CD1c-positive myeloid dendritic cell (primary cell): ENCODE measurements at regions not wholly inside any gene's neighbourhood (a gene's known extent, or its start where the extent isn't known, plus 50 kb on each side); places are given as distances from the start of the nearest gene placed in this dataset.
"Not testable (repeated sequence)": the region's sequence is repeated elsewhere in the genome, so short reads cannot be mapped to it uniquely, and the experiment has no call there.

ENCODE experiments used
- DNase-seq: peaks from one replicate; pipeline ENCODE4 v3.0.0-alpha.2; 2016; ENCODE audit errors: extremely low spot score

DNA sequence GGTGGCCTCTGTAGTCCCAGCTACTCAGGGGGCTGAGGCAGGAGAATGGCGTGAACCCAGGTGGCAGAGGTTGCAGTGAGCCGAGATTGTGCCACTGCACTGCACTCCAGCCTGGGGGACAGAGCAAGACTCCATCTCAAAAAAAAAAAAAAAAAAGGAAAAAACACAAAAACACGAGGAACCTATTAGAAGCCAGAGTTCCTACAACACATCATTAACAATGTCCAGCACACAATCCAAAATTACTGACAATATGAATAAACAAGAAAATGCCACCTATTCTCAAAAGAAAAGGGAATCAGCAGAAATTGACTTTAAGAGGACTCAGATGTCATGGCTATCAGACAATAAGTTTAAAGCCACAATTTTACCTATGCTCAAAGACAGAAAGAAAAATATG is 57.3 kb upstream of the HS3ST3A1 start:
- not testable (repeated sequence) for DNase-seq

GRCh38 chr17:13665872-13666635 is 64.3 kb upstream of the HS3ST3A1 start:
- DNase-seq, result no peak

DNA sequence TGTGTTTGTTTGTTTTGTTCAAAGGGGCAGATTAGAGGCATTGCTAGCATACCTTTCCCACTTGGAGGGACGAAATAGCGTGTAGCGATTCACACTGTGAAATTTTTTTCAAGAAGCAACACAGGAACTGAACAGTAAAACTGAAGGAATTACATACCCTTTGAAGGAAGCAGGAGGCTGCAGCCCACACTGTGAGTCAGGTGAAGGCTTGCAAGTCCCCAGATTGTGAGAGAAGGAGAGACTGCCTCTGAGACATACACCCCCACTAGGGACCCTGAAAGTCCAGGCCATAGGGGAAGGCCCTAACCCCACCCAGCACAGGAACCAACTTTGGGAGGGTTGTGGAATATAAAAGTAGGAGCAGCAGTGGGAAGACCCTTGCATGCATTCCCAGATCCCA is 69.6 kb upstream of the HS3ST3A1 start:
- no peak for DNase-seq

DNA sequence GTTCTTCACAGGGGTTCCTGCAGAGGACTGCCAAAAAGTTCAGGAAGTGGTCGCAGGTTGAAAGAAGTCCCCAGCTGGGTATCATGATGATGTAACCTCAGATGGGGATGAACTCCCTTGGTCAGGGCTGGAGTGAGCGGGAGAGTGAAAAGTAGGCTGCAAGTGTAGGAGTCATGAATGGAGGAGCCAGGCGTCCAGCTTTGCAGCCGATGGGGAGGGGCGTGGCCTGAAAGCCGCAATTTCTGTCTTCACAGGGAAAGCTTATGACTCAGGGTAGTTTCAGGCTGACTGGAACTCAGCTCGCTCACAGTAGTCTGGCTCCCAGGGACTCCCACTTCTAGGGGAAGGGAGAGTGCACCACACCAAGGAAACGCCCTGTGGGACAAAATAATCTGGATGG is 70.0 kb upstream of the HS3ST3A1 start:
- DNase-seq, result no peak

- DNase-seq, result no peak
Observed at GRCh38 chr17:13678361-13678760, 76.6 kb upstream of the HS3ST3A1 start.

- no peak for DNase-seq
Observed at GRCh38 chr17:13678841-13679240, 77.1 kb upstream of the HS3ST3A1 start.

DNA sequence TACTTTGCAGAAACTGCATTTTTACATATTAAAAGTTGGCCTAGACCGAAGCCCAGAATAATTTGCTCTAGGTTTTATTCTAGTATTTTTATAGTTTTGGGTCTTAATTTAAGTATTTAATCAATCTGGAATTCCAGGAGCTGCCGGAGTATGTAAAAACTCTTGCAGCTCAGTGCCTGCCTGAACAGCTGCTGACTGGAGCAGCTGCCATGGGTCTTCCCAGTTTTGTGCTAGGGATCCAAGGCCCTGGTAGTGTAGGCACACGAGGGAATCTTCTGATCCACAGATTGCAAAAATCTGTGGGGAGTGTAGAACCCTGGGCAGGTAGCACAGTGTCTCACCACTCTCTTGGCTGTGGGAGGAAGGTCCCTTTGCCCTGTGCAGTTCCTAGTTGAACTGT is 87.0 kb upstream of the HS3ST3A1 start:
- DNase-seq, result no peak

DNA sequence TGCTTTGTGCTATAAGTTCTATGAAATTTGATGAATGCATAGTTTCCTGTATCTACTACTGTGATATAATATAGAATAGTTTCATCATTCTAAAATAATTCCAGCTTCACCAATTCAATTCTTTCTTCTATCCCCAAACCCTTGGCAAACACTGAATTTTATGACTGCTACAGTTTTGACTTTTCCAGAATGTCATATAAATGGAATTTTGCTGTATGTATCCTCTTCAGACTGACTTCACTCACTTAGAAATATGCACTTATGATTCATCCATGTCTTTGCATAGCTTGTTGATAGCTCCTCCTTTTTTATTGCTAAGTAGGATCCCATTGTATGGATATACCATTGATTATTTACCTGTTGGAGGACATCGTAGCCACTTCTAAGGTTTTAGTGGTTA is 89.1 kb upstream of the HS3ST3A1 start:
- DNase-seq, result no peak

- no peak for DNase-seq
Observed at GRCh38 chr17:13694934-13695333, 93.2 kb upstream of the HS3ST3A1 start.

DNA sequence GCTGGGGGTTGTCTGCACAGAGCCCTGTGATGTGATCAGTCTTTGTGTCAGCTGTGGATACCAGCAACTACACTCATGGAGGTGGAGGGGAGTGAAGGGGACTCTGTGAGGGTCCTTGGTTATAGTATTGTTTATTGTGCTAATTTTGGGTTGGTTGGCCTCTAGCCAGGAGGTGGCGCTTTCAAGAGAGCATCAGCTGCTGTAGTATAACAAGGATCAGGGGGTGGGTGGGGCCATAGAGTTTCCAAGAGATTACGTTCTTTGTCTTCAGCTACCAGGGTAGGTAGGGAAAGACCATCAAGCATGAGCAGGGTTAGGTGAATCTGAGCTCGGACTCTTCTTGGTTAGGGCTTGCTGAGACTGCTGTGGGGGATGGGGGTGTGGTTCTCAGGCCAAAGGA is 97.1 kb upstream of the HS3ST3A1 start:
- DNase-seq, result no peak

DNA sequence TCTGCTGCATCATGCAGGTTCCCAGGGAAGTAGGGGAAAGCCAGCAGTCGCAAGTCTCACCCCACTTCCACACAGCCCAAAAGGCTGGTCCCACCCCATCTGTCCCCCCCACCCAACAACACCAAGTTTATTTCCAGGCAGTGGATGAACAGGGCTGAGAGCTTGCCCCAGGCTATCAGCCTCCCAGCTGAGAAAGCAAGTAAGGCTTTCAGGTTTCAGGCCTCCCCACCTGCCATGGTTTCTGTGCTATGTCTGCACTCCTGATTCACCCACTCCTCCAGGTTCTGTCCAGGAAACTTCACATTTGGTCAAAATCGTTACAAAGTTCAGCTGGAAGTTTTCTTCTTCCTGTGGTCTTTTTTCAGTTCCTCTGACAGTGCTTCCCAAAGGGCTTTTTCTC is 97.5 kb upstream of the HS3ST3A1 start:
- no peak for DNase-seq

- no peak for DNase-seq
Observed at GRCh38 chr17:13702266-13702665, 100.5 kb upstream of the HS3ST3A1 start.

DNA sequence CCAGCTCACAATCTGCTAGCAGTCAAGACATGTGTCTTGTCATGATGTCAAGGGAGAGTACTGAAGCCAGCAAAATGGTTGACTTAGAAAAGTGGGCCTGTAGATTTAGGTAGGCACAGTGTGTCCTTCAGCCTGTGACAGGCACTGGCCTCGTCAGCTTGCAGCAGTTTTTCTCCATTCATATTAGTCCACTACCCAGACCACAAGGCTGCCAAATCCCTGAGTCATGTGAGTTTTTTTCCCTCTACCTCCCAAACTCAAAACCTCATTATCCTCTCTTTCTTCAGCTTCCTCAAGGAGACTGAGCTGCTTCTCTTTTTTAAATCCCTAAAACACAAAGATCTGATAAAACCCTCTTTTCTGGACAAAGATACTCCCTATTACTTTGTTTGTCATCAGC is 102.6 kb upstream of the HS3ST3A1 start:
- DNase-seq, result no peak

GRCh38 chr17:13705221-13705620 is 103.5 kb upstream of the HS3ST3A1 start:
- DNase-seq, result no peak

DNA sequence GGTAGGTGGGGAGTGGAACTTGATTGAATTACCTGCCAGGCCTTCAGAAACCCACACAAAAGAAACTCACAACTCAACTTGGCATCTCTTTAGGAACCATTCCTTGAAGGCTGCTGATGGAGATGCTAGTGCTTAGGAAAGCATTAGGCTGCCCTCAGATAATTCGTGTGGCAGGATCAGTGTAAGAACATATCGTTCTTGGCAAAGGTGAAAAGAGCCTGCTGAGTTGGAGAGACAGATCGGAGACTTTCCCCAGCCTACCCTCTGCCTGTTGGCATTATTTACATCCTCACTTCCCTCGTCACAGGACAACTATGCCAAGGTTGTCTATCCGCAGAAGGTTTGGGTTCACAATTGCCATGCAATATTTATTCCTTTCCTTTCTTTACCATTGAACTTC is 120.0 kb upstream of the HS3ST3A1 start:
- no peak for DNase-seq

GRCh38 chr17:13725288-13725990 is 123.7 kb upstream of the HS3ST3A1 start:
- no peak for DNase-seq

DNA sequence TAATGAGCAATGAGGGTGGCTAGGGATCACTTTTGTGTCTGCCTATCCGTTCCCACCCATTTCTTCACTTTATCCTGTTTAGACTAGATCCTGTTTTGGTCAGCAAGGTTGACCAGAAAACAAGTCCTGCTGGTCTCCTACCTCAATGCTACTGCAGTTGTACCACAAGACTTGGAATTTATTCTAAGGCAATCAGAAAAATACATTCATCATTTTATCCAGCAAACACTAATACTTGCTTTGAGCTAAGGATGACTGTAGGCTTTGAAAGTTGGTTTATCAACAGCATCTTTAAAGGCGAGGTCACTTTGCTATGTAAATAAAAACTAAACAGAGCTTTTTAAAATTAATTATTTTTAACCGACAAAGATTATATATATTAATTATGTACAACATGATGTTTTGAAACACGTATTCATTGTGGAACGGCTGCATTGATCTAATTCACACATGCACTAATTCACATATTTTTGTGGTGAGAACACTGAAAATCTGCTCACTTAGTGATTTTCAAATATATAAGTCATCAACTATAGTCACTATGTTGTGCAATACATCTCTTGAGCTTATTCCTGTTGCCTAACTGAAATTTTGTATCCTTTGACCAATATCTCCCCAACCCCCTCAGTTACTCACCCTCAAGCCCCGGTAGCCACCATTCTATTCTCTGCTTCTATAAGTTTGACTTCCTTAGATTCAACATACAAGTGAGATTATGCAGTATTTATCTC is 125.9 kb upstream of the HS3ST3A1 start:
- no peak for DNase-seq

- DNase-seq, result no peak
Observed at GRCh38 chr17:13728781-13729180, 127.1 kb upstream of the HS3ST3A1 start.

DNA sequence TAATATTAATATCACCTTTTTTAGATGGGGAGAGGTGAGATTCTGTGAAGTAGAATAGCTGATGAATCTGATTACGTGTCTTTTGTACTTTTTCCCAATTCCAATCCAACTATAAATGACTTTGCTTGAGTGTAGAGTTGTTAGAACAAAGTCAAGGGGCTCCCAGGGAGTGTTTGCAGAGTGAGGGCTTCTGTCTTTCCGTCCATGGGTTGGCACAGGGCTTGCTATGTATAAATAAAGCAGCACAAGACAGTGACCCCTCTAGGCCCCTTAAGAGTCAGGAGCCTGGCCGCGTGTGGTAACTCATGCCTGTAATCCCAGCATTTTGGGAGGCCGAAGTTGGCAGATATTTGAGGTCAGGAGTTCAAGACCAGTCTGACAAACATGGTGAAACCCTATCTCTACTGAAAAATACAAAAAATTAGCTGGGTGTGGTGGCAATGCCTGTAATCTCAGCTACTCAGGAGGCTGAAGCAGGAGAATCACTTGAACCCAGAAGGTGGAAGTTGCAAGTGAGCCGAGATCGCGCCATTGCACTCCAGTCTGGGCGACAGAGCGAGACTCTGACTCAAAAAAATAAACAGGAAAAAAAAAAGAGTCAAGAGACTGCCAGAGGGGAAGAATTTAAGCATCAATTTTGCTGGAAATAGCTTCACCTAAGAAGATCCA is 127.9 kb upstream of the HS3ST3A1 start:
- DNase-seq, result no peak

- DNase-seq, result no peak
Observed at GRCh38 chr17:13734880-13735279, 133.2 kb upstream of the HS3ST3A1 start.

GRCh38 chr17:13735444-13735843 is 133.7 kb upstream of the HS3ST3A1 start:
- no peak for DNase-seq

GRCh38 chr17:13735861-13736260 is 134.1 kb upstream of the HS3ST3A1 start:
- no peak for DNase-seq
